GM12878 (cell line): ENCODE measurements at regions not wholly inside any gene's neighbourhood (a gene's known extent, or its start where the extent isn't known, plus 50 kb on each side); places are given as distances from the start of the nearest gene placed in this dataset.

Experiments used
- ATAC-seq: fragments of 200-7000 bp; cut with Tn5 transposase; 3 replicates; pipeline ENCODE4 v1.9.1; 2020; ENCODE audit warnings: mild to moderate bottlenecking, moderate library complexity
- BruUV-seq: library from RNA; stranded (reverse); fragments of 400-500 nt; replicated peaks from 2 replicates; lab custom pipeline; 2021; lab: Mats Ljungman, UMichigan
- CTCF ChIA-PET: fragments of 300-600 bp; sonication (Branson Sonifier 250); formaldehyde crosslinking; extraction: SDS; loops from one replicate; lab custom pipeline; 2021; ENCODE audit warnings: inconsistent platforms; lab: Yijun Ruan, JAX
- POLR2A ChIA-PET: fragments of 350-600 bp; formaldehyde crosslinking; extraction: SDS; loops from one replicate; lab custom pipeline; 2021; ENCODE audit warnings: inconsistent platforms; lab: Charles Lee
- RAD21 ChIA-PET: fragments of 300-600 bp; sonication (Branson Sonifier 250); formaldehyde crosslinking; loops from one replicate; lab custom pipeline; 2023; ENCODE audit warnings: antibody characterized with exemption; ENCODE audit not compliant: unreplicated experiment; lab: Charles Lee
- SMC1A ChIA-PET: fragments of 300-600 bp; sonication (Branson Sonifier 250); formaldehyde crosslinking; loops from one replicate; lab custom pipeline; 2023; ENCODE audit not compliant: unreplicated experiment, uncharacterized antibody; lab: Charles Lee
- DNase-seq: peaks from one replicate; pipeline ENCODE4 v3.0.0-alpha.2; 2011; ENCODE audit warnings: low read depth, low spot score
- FAIRE-seq: peaks from 3 replicates; lab custom pipeline; 2011; peaks lifted over from hg19 to GRCh38; lab: Jason Lieb, UNC
- H2AFZ ChIP-seq: 2 replicates; pipeline ENCODE4 v1.6.0; 2011; ENCODE audit warnings: low read depth, low read length, control low read depth; ENCODE audit not compliant: control insufficient read depth
- H3K27ac ChIP-seq: 2 replicates; pipeline ENCODE4 v1.5.1; 2011; ENCODE audit warnings: control low read depth; ENCODE audit not compliant: control insufficient read depth, insufficient read depth
- H3K27me3 ChIP-seq, 2 experiments: replicated peaks in 1 of 2; 2 replicates each; pipeline versions ENCODE4 v1.6.0 to v1.6.1; 2011; ENCODE audit warnings: low read length in 1 of 2; ENCODE audit not compliant: control insufficient read depth in 2 of 2, insufficient read depth in 2 of 2
- H3K36me3 ChIP-seq, 2 experiments: 2 replicates each; pipeline ENCODE4 v1.5.1; 2011; ENCODE audit warnings: low read length in 1 of 2; ENCODE audit not compliant: control insufficient read depth in 2 of 2, insufficient read depth in 2 of 2
- H3K4me1 ChIP-seq: 2 replicates; pipeline ENCODE4 v1.6.1; 2011; ENCODE audit warnings: mild to moderate bottlenecking, low read length, moderate library complexity, mixed read lengths; ENCODE audit not compliant: control insufficient read depth, insufficient read depth
- H3K4me2 ChIP-seq: 2 replicates; pipeline ENCODE4 v1.6.0; 2011; ENCODE audit warnings: control low read depth; ENCODE audit not compliant: control insufficient read depth, insufficient read depth
- H3K4me3 ChIP-seq: fragments of 200-600 bp; sonication (generic); 2 replicates; pipeline ENCODE4 v1.5.1; 2016
- H3K79me2 ChIP-seq: 2 replicates; pipeline ENCODE4 v1.6.0; 2011; ENCODE audit warnings: low read length; ENCODE audit not compliant: control insufficient read depth, insufficient read depth
- H3K9ac ChIP-seq: 2 replicates; pipeline ENCODE4 v1.8.0; 2011; ENCODE audit warnings: low read length, control low read depth, mixed read lengths; ENCODE audit not compliant: control insufficient read depth, insufficient read depth
- H3K9me3 ChIP-seq: replicated peaks from 3 replicates; pipeline ENCODE4 v1.5.1; 2011; ENCODE audit warnings: mild to moderate bottlenecking, low read length; ENCODE audit not compliant: control insufficient read depth, insufficient read depth
- H4K20me1 ChIP-seq: 2 replicates; pipeline ENCODE4 v1.6.0; 2011; ENCODE audit not compliant: control insufficient read depth, insufficient read depth
- BCLAF1 ChIP-seq: fragments of 450-650 bp; IDR thresholded peaks from 2 replicates; pipeline ENCODE4 v1.6.1; 2017; ENCODE audit warnings: antibody characterized with exemption, mild to moderate bottlenecking, moderate library complexity
- BHLHE40 ChIP-seq, 2 experiments: fragments of 450-650 bp in 1 of 2; IDR thresholded peaks; 2 replicates each; pipeline ENCODE4 v1.6.1; 2011 to 2017; ENCODE audit warnings: low read depth in 2 of 2, borderline replicate concordance in 1 of 2, improper control_type of control experiment in 1 of 2, low read length in 1 of 2, mild to moderate bottlenecking in 1 of 2
- BMI1 ChIP-seq: fragments of 450-650 bp; IDR thresholded peaks from 2 replicates; pipeline ENCODE4 v1.6.1; 2016; ENCODE audit warnings: mild to moderate bottlenecking, moderate library complexity, borderline replicate concordance
- CBFB ChIP-seq: IDR thresholded peaks from 2 replicates; pipeline ENCODE4 v1.6.1; 2016; ENCODE audit warnings: antibody characterized with exemption, low read depth
- GATAD2B ChIP-seq: fragments of 450-650 bp; conservative IDR thresholded peaks from 2 replicates; pipeline ENCODE4 v1.6.1; 2017; ENCODE audit warnings: low read depth, mild to moderate bottlenecking, moderate library complexity
- IRF5 ChIP-seq: fragments of 450-650 bp; IDR thresholded peaks from 2 replicates; pipeline ENCODE4 v1.6.1; 2017; ENCODE audit warnings: borderline replicate concordance
- MEF2A ChIP-seq: IDR thresholded peaks from 2 replicates; pipeline ENCODE4 v1.6.1; 2011; ENCODE audit warnings: low read depth, mild to moderate bottlenecking, low read length, moderate library complexity; ENCODE audit not compliant: insufficient read depth
- MLLT1 ChIP-seq: fragments of 450-650 bp; IDR thresholded peaks from 2 replicates; pipeline ENCODE4 v1.6.1; 2016; ENCODE audit warnings: mild to moderate bottlenecking
- NFIC ChIP-seq: IDR thresholded peaks from 2 replicates; pipeline ENCODE4 v1.6.1; 2012; ENCODE audit warnings: low read depth, mild to moderate bottlenecking, inconsistent platforms, low read length, moderate library complexity
- SKIL ChIP-seq: fragments of 450-650 bp; IDR thresholded peaks from 2 replicates; pipeline ENCODE4 v1.6.1; 2017; ENCODE audit warnings: mild to moderate bottlenecking, low read depth, inconsistent platforms; ENCODE audit not compliant: poor library complexity, severe bottlenecking
- SRF ChIP-seq, 2 experiments: IDR thresholded peaks; 2 replicates each; pipeline ENCODE4 v1.6.1; 2011; ENCODE audit warnings: low read depth in 2 of 2, low read length in 2 of 2, mild to moderate bottlenecking in 1 of 2, moderate library complexity in 1 of 2
- TBL1XR1 ChIP-seq: IDR thresholded peaks from 2 replicates; pipeline ENCODE4 v1.6.1; 2012; ENCODE audit warnings: low read depth, low read length, improper control_type of control experiment
- TCF7 ChIP-seq: IDR thresholded peaks from 2 replicates; pipeline ENCODE4 v1.6.1; 2014; ENCODE audit warnings: antibody characterized with exemption, borderline replicate concordance
- ZBED1 ChIP-seq: IDR thresholded peaks from 2 replicates; pipeline ENCODE4 v1.6.1; 2016; ENCODE audit warnings: borderline replicate concordance
- ZBTB33 ChIP-seq: fragments of 450-650 bp; IDR thresholded peaks from 2 replicates; pipeline ENCODE4 v1.6.1; 2017; ENCODE audit warnings: mild to moderate bottlenecking
- WGBS: methylation state at CpG from one replicate; pipeline ENCODE4 v1.1.6; 2016; ENCODE audit warnings: low lambda C conversion rate; ENCODE audit not compliant: insufficient replicate concordance, insufficient coverage; ENCODE audit errors: missing lambda C conversion rate; 5-methylcytosine and 5-hydroxymethylcytosine counted together
- in situ Hi-C: fragments of 300-500 bp; cut with MboI; formaldehyde crosslinking; loops from 9 replicates; pipeline ENCODE4 v1.14.3; 2018; ENCODE audit warnings: mixed read lengths
- intact Hi-C: fragments of 100-400 bp; cut with micrococcal nuclease; formaldehyde crosslinking; loops from one replicate; pipeline ENCODE4 v1.14.2; 2022; ENCODE audit not compliant: unreplicated experiment

GRCh38 chr14:34243001-34243400 lies 219.0 kb downstream of the SPTSSA start:
- H4K20me1 ChIP-seq, result no peaks in the 10 kb centered on the region
- RAD21 ChIA-PET, result no interaction called here
- no peak overlapping the region for H2AFZ ChIP-seq
- H3K79me2 ChIP-seq, result no peaks in the 10 kb centered on the region
- DNase-seq (no peak), FAIRE-seq (no peak), ATAC-seq (no peak)
- POLR2A ChIA-PET, result no interaction called here
- H3K9me3 ChIP-seq, result no peaks in the 10 kb centered on the region
- H3K9ac ChIP-seq, result no peak overlapping the region
- H3K4me1 ChIP-seq, result no peaks in the 10 kb centered on the region
- H3K27me3 ChIP-seq, result no peaks in the 10 kb centered on the region
- H3K36me3 ChIP-seq, result no peaks in the 10 kb centered on the region
- H3K4me2 ChIP-seq, result no peak overlapping the region
- H3K4me3 ChIP-seq, result no peak overlapping the region
- in situ Hi-C loops (no loop called here), intact Hi-C loops (no loop called here)
- CTCF ChIA-PET, result no interaction called here
- H3K27ac ChIP-seq, result no peak overlapping the region
- SMC1A ChIA-PET, result interaction anchor here (1.1 kb wide), 1 partner anchor 28 kb away, joined by 3 read pairs; no protein-coding TSS in a partner anchor
- BruUV-seq, result no TSS peak
- WGBS, result 0% methylated on average over 1 of the region's 1 CpG
- TF ChIP-seq MLLT1, result no peak
- TF ChIP-seq CBFB, result no peak
- no peak for TF ChIP-seq BCLAF1
- no peak for TF ChIP-seq ZBTB33
- no peak for TF ChIP-seq BHLHE40 (IDR thresholded peaks at IDR 0.05; ENCODE audit: borderline replicate concordance in 1 of 2, low read depth in 2 of 2, low read length in 1 of 2)
- TF ChIP-seq NFIC, result no peak
- no peak for TF ChIP-seq MEF2A
- no peak for TF ChIP-seq BMI1
- TF ChIP-seq ZBED1, result no peak
- TF ChIP-seq IRF5, result no peak
- TF ChIP-seq TCF7, result no peak
- TF ChIP-seq GATAD2B, result no peak
- no peak for TF ChIP-seq SRF (IDR thresholded peaks at IDR 0.05; ENCODE audit: low read depth in 2 of 2, low read length in 2 of 2)
- no peak for TF ChIP-seq TBL1XR1
- TF ChIP-seq SKIL, result no peak
